ENCODE measurements at regions not wholly inside any gene's neighbourhood (a gene's known extent, or its start where the extent isn't known, plus 50 kb on each side); places are given as distances from the start of the nearest gene placed in this dataset.

- no peak for DNase-seq
Observed at GRCh38 chr1:227450489-227450888, 112.9 kb upstream of the ZNF678 start.

- DNase-seq = no peak
Observed at GRCh38 chr1:227449741-227450441, 113.5 kb upstream of the ZNF678 start.

GRCh38 chr1:227449051-227449450 lies 114.3 kb upstream of the ZNF678 start:
- DNase-seq = no peak

- DNase-seq = no peak
Observed at GRCh38 chr1:227447531-227447990, 115.8 kb upstream of the ZNF678 start.

- DNase-seq = no peak
Observed at GRCh38 chr1:227445746-227446145, 117.6 kb upstream of the ZNF678 start.

GRCh38 chr1:227445092-227445674 lies 118.2 kb upstream of the ZNF678 start:
- DNase-seq = no peak

GRCh38 chr1:227440182-227440581 lies 121.9 kb upstream of the CDC42BPA start:
- DNase-seq = no peak

GRCh38 chr1:227437495-227438008 lies 119.3 kb upstream of the CDC42BPA start:
- DNase-seq = peak in 3 of 56 donors; percentile 18 to 36 (median 31)

- DNase-seq = no peak
Observed at GRCh38 chr1:227434808-227435444, 116.6 kb upstream of the CDC42BPA start.

- DNase-seq = no peak
Observed at GRCh38 chr1:227433663-227434341, 115.5 kb upstream of the CDC42BPA start.

GRCh38 chr1:227432981-227433380 lies 114.7 kb upstream of the CDC42BPA start:
- DNase-seq = no peak

GRCh38 chr1:227432181-227432535 lies 113.9 kb upstream of the CDC42BPA start:
- no peak for DNase-seq

GRCh38 chr1:227429447-227430359 lies 111.4 kb upstream of the CDC42BPA start:
- no peak for DNase-seq

GRCh38 chr1:227428803-227429202 lies 110.5 kb upstream of the CDC42BPA start:
- no peak for DNase-seq

GRCh38 chr1:227427411-227427810 lies 109.1 kb upstream of the CDC42BPA start:
- no peak for DNase-seq

- peak in 1 of 56 donors; percentile 49 for DNase-seq
Observed at GRCh38 chr1:227424953-227425352, 106.7 kb upstream of the CDC42BPA start.

- no peak for DNase-seq
Observed at GRCh38 chr1:227424159-227424680, 105.9 kb upstream of the CDC42BPA start.

- DNase-seq = no peak
Observed at GRCh38 chr1:227422581-227422980, 104.3 kb upstream of the CDC42BPA start.

GRCh38 chr1:227420147-227420546 lies 101.9 kb upstream of the CDC42BPA start:
- DNase-seq = no peak

GRCh38 chr1:227417756-227418480 lies 99.6 kb upstream of the CDC42BPA start:
- no peak for DNase-seq

Data from nucleus accumbens (tissue), 56 donors.